Body of pancreas (tissue), 4 donors: ENCODE measurements at regions not wholly inside any gene's neighbourhood (a gene's known extent, or its start where the extent isn't known, plus 50 kb on each side); places are given as distances from the start of the nearest gene placed in this dataset.

ENCODE experiments used
- CTCF ChIP-seq, 7 experiments: fragments of 450-650 bp in 4 of 7; fragments of 200-600 bp in 3 of 7; sonication (generic) in 3 of 7; IDR thresholded peaks; one replicate each; pipeline ENCODE4 v1.5.1; 2016 to 2019; ENCODE audit warnings: antibody characterized with exemption in 7 of 7
- POLR2A ChIP-seq, 3 donors: fragments of 450-650 bp; IDR thresholded peaks; one replicate each; pipeline ENCODE4 v1.6.1; 2016; ENCODE audit warnings: antibody characterized with exemption in 3 of 3, mild to moderate bottlenecking in 2 of 3

DNA sequence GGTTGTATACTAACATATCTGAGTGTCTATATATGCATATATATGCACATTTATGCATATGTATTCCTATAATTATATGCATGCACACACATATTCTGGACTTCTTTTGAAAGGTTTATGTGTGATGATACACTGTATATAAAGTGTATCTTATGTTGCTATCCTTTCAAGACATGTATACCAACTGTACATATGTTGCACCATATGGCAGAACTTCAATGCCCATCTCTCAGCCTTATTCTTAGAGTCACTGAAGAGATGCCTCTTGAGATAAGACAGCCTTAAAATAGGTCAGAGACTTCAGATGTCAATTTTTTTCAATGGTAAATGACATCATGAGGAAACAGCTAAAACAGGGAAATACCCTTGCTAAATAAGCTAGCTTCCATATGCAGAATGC, 461.4 kb downstream of the SPATA31D1 start:
- TF ChIP-seq POLR2A (IDR thresholded peaks at IDR 0.05) (no peak), CTCF (IDR thresholded peaks at IDR 0.05) (no peak)
